Left hindlimb (tissue), 1 donor: ENCODE measurements at regions not wholly inside any gene's neighbourhood (a gene's known extent, or its start where the extent isn't known, plus 50 kb on each side); places are given as distances from the start of the nearest gene placed in this dataset.
A peak's percentile ranks its signal among the peaks of the same experiment; 100 is the strongest.

Source experiments
- DNase-seq: peaks from one replicate; pipeline ENCODE4 v3.0.0-alpha.2; 2018

GRCh38 chr7:25642849-25643248 is 414.6 kb upstream of the NPVF start:
- no peak for DNase-seq

DNA sequence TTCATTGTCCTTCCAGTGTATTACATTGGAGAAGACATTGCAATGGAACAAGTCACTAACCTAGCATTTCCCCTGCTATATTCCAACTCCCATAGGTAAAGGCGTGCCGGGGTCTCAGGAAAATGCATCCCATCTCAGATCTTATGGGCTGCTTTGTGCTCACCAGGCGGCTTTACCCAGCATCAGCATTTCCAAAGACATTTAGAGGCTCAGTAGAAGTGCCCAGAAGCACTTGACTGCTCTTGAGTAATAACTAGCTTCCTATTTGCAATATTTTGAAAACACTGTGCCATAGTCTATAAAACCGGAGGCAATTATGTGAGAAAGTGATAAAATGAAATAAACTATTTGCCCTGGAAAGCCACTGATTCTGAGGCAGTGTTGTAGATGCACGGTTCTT is 415.0 kb upstream of the NPVF start:
- no peak for DNase-seq

DNA sequence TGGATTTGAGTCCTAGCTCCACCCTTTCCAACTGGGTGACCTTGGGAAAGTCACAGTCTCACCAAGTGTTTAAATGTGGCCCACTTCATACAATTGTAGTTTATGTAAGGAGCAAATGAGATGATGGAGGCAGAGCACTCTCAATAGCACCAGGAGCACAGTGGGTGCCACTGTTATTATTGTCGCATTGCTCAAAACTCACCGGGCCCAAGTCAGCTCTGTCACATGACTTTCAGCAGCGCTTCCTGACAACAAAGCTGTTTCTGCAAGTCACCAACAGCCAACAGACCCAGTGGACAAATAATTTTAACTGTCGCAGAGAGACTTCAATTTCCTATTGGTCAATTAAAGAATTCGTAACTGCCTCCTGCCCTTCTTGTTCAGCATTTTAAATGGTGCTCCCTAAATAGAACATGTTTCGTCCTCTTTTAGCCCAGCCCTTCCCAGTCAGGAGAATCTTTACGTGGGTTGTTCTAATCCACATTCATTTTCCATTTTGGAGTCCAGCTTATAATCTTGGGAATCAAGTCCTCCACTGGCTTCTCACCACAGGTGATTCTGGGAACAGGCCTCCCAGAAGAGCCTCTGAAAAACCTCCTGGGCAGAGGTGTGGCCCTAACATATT is 415.6 kb upstream of the NPVF start:
- no peak for DNase-seq

- DNase-seq: no peak
Observed at GRCh38 chr7:25646726-25647413, 418.6 kb upstream of the NPVF start.

DNA sequence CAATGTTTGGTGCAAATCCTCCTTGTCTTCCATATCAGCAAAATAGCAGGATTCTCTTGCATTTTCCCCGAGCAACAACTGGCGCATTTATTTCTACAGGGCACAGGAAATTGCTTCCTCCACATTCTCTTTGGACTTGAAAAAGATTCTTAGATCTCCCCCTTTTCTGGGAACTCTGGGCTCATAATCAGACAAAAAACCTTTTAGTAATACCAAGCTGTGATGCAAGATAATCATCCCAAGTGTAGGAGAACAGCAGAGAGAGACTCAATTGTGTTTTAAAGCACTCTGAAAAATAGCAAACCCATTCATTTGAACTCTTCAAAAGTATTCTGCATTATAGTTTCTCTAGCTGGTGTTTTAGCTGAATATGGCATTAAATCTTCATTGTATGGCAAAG is 419.6 kb upstream of the NPVF start:
- DNase-seq: no peak

- DNase-seq: no peak
Observed at GRCh38 chr7:25652366-25652765, 424.1 kb upstream of the NPVF start.

GRCh38 chr7:25653384-25653783 is 425.1 kb upstream of the NPVF start:
- DNase-seq: no peak

- DNase-seq: no peak
Observed at GRCh38 chr7:25656071-25656470, 427.8 kb upstream of the NPVF start.

DNA sequence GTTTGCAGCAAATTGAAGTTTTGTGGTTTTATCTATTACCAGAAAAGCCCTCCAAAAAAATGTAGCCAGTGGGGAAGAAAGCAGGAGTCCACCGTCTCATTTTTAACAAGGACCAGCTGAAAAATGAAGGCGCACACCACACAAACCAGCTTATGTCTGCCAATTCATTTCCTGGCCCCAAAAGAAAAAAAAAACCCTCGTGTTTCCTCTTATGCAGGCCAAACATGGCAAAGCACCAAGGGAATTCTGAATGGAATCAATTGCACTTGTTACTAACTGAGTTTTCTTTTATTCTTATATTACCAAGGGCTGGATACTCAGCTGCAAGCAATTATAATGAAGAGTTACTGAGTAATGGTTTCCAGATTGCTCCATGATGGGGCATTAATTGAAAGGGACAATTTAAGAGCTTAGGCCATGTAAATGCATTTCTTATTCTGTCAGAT is 428.3 kb upstream of the NPVF start:
- DNase-seq: no peak

GRCh38 chr7:25658375-25658774 is 430.1 kb upstream of the NPVF start:
- DNase-seq: no peak

DNA sequence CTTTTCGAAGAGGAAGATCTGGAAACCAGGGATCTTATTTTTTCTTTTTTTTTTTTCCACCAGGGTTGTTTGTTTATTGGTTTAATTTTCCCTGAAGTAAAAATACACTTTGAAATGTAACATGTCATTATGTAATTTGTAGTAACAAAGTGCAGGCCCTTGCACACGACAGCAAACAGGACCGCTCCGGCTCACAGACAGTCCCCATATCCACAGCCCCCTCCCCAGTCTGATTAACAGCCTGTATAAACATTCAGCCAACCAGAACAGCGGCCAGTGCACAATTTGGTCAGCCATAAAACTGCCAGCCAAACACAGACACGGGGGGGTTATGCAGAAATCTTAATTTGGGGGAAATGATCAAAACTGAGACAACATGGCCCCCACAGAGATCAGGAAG is 431.6 kb upstream of the NPVF start:
- no peak for DNase-seq

GRCh38 chr7:25662841-25663800 is 434.8 kb upstream of the NPVF start:
- DNase-seq: peak; percentile 70

DNA sequence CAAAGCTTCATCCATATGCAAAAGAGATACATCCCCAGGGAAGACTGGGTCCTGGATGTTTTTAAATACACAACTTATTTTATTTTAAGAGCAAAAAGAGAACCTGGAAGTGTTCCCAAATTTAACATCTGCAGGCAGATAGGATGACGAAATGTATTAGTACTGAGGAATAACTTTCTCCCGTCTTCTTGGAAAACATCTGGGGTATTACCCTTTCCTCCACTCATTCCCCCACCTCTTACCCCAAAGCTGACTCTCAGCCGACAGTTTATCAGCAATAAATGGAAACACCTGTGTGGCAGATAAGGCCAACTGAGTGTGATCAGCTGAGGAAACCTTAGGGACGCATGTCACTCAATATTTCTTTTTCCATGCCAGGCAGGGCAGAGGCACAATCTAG is 435.6 kb upstream of the NPVF start:
- DNase-seq: no peak

DNA sequence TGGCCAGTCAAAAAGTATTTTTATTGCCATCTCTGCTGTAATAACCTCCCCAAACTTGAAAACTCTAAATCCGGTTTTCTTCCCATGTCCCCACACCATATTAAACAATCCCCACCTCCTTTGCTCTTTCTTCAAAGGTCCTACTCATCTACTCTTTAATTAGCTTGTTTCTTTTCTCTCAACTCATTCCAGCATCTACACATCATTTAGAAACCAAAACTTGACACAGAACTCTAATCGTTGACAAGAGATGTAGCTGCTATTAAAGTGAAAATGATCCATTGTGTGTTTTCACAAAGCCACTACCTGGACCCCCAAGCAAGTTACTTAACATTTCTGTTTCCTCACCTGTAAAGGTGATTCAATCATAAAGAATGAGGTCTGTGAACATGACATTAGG is 436.3 kb upstream of the NPVF start:
- DNase-seq: no peak

DNA sequence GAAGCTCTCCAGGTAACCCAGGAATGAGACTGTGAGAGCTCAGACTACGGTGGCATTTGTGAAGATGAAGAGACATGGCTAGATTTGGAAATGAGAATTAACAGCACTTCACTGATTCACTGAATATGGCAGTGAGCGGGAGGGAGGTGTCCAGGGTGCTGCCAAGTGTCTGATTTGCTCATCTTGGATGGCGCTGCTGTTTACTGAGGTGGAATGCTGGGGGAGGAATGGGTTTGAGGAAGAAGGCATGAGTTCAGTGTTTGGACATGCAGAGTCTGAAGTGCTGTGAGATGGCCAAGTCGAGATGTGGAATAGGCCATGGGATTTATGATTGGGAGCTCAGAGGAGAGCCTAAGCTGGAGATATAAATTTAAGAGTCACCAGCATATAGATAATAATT is 437.1 kb upstream of the NPVF start:
- no peak for DNase-seq

- no peak for DNase-seq
Observed at GRCh38 chr7:25665903-25666670, 437.8 kb upstream of the NPVF start.

DNA sequence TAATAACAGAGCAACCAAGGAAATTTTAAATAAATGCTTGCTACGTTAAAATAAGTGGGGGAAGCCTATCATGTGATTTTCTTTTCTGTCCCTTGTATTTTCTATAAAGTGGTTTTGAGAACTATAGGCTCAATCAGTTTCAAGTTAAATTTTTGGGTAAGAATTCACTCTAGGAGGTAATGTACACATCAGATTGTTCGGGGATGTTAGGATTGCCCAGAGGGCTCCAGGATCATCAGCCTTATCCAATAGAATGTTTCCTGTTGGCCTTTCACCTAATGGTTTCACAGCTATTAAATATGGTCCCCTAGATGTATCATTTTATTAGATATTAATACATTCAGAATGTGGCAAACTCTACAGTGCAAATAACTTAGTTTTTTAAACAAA is 438.4 kb upstream of the NPVF start:
- DNase-seq: no peak

- no peak for DNase-seq
Observed at GRCh38 chr7:25669281-25669781, 441.0 kb upstream of the NPVF start.

- DNase-seq: peak; percentile 57
Observed at GRCh38 chr7:25669961-25670841, 441.9 kb upstream of the NPVF start.

GRCh38 chr7:25671111-25671510 is 442.8 kb upstream of the NPVF start:
- no peak for DNase-seq

GRCh38 chr7:25672496-25672895 is 444.2 kb upstream of the NPVF start:
- no peak for DNase-seq
